ENCODE measurements at regions not wholly inside any gene's neighbourhood (a gene's known extent, or its start where the extent isn't known, plus 50 kb on each side); places are given as distances from the start of the nearest gene placed in this dataset.

- no peak for TF ChIP-seq CTCF (IDR thresholded peaks at IDR 0.05 in 8 of 11, conservative IDR thresholded peaks at IDR 0.05 in 3 of 11)
- no peak for TF ChIP-seq POLR2A (IDR thresholded peaks at IDR 0.05)
Measured at GRCh38 chr5:127153031-127153430, 79.7 kb upstream of the C5orf63 start.
